ENCODE measurements at regions not wholly inside any gene's neighbourhood (a gene's known extent, or its start where the extent isn't known, plus 50 kb on each side); places are given as distances from the start of the nearest gene placed in this dataset.

- H3K27ac ChIP-seq (ENCODE audit: insufficient read depth, low read depth, low read length): no peak overlapping the region
- H3K79me2 ChIP-seq (ENCODE audit: control insufficient read depth, insufficient read depth, low read length): no peaks in the 10 kb centered on the region
- no peak for FAIRE-seq
- TF ChIP-seq FOS (IDR thresholded peaks at IDR 0.05; ENCODE audit: borderline replicate concordance, insufficient read depth, low read length): no peak
- TF ChIP-seq, protein P1, sequence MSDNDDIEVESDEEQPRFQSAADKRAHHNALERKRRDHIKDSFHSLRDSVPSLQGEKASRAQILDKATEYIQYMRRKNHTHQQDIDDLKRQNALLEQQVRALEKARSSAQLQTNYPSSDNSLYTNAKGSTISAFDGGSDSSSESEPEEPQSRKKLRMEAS (IDR thresholded peaks at IDR 0.05; ENCODE audit: insufficient read depth, insufficient read length): no peak
- no peak for TF ChIP-seq EZH2 (IDR thresholded peaks at IDR 0.05; ENCODE audit: borderline replicate concordance, low read depth, low read length, severe bottlenecking)
- no peak for TF ChIP-seq CTCF (IDR thresholded peaks at IDR 0.05; ENCODE audit: extremely low read depth in 1 of 2, insufficient read depth in 1 of 2, low read depth in 1 of 2, low read length in 2 of 2)
- no peak for TF ChIP-seq GATA2 (IDR thresholded peaks at IDR 0.05; ENCODE audit: insufficient read depth, insufficient read length, low read depth, low read length)
- no peak for TF ChIP-seq POLR2A (IDR thresholded peaks at IDR 0.05; ENCODE audit: low read depth, low read length)
- no peak for TF ChIP-seq POLR2AphosphoS5 (IDR thresholded peaks at IDR 0.05; ENCODE audit: insufficient read depth, low read depth, low read length)
- no peak for TF ChIP-seq MYC (IDR thresholded peaks at IDR 0.05; ENCODE audit: low read depth, low read length)
- no peak for TF ChIP-seq JUN (IDR thresholded peaks at IDR 0.05; ENCODE audit: borderline replicate concordance, insufficient read depth, insufficient read length, low read depth)
- H3K9me3 ChIP-seq (replicated peaks; ENCODE audit: control insufficient read depth, insufficient read depth, low read length): peaks cover 3% of the 10 kb centered on the region
- no TSS peak for BruUV-seq (replicated peaks)
- DNase-seq (ENCODE audit: low read depth, low spot score): no peak
- H3K9ac ChIP-seq (replicated peaks; ENCODE audit: extremely low read depth, insufficient read depth, low read length): no peak overlapping the region
- H3K36me3 ChIP-seq (ENCODE audit: control insufficient read depth in 2 of 2, extremely low read depth in 1 of 2, insufficient read depth in 2 of 2, low read length in 2 of 2): no peaks in the 10 kb centered on the region
- H3K27me3 ChIP-seq (ENCODE audit: control insufficient read depth in 2 of 2, insufficient read depth in 2 of 2, low read length in 2 of 2): no peaks in the 10 kb centered on the region
- ChIA-PET CTCF (no interaction called here), POLR2A (no interaction called here)
- intact Hi-C loops (cut with micrococcal nuclease) (no loop called here), dilution Hi-C loops (cut with MboI; ENCODE audit: extremely low pct_ligation_motif_present, low sequenced_read_pairs) (no loop called here)
- H3K9me1 ChIP-seq (replicated peaks; ENCODE audit: control insufficient read depth, extremely low read depth, insufficient read depth, low read length): no peaks in the 10 kb centered on the region
- no peaks in the 10 kb centered on the region for H3K4me1 ChIP-seq (ENCODE audit: control insufficient read depth, extremely low read depth, insufficient read depth, low read length)
- no peak overlapping the region for H3K4me3 ChIP-seq (replicated peaks in 1 of 3; ENCODE audit: insufficient read depth in 1 of 3, low read depth in 1 of 3, low read length in 3 of 3)
- H2AFZ ChIP-seq (ENCODE audit: low read depth, low read length): no peak overlapping the region
- H3K4me2 ChIP-seq (ENCODE audit: insufficient read depth, low read length): no peak overlapping the region
- H4K20me1 ChIP-seq (replicated peaks; ENCODE audit: control insufficient read depth, extremely low read depth, insufficient read depth, low read length): no peaks in the 10 kb centered on the region
These were observed 205.0 kb upstream of the PGR start for GRCh38 chr11:101334581-101334980.
